NCI-H2171 treated with DMSO at 0.1 percent for 48 hours (cell line): ENCODE measurements at regions not wholly inside any gene's neighbourhood (a gene's known extent, or its start where the extent isn't known, plus 50 kb on each side); places are given as distances from the start of the nearest gene placed in this dataset.

Experiments used
- DNase-seq: peaks from one replicate; lab custom pipeline; 2025; lab: John Stamatoyannopoulos, UW

DNA sequence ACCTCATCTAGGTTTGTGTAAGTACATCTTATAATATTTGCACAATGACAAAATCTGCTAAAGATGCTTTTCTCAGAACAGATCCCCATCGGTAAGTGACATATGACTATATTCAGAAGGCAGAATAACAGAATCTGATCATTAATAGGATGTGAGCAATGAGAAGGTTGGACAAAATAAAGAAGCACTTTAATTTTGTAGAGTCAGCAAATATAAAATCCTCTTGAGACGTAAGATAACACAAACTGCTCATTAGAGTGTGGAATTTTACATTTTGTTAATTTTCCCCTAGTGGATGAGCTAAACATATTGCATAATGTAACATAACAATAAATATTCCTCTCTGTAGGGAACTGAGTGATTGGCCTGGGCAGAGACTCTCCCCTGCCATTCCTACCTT, 658.4 kb upstream of the ZP4 start:
- no peak for DNase-seq

DNA sequence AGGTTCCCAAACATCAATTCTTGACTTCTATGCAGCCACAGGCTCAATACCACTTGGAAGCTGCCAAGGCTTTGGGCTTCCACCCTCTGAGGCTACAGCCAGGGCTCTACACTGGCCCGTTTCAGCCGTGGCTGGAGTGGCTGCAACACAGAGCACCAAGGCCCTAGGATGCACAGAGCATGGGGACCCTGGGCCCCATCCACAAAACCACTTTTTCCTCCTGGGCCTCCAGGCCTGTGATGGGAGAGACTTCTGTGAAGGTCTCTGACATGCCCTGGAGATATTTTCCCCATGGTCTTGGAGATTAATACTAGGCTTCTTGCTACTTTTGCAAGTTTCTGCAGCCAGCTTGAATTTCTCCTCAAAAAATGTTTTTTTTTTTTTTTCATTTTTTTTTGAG, 655.4 kb upstream of the ZP4 start:
- DNase-seq, result no peak

DNA sequence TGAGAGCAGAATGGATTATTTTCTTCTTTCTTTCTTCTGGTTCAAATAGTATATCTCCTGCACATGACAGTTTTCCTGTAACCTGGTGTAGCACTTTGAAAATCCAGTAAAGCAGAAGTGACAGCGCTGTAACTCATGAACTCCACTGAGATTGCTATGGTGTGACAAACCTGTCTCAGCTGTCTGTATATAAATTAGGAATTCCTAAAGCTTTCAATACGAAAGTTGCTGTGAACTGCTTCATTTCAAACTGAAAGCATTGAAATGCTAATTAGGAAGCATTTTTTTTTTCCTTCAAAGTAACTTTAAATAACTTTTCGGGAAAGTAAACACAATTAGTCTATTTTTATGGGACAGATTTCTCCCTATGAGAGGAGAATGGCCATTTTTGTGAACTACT, 646.9 kb upstream of the ZP4 start:
- DNase-seq, result no peak

DNA sequence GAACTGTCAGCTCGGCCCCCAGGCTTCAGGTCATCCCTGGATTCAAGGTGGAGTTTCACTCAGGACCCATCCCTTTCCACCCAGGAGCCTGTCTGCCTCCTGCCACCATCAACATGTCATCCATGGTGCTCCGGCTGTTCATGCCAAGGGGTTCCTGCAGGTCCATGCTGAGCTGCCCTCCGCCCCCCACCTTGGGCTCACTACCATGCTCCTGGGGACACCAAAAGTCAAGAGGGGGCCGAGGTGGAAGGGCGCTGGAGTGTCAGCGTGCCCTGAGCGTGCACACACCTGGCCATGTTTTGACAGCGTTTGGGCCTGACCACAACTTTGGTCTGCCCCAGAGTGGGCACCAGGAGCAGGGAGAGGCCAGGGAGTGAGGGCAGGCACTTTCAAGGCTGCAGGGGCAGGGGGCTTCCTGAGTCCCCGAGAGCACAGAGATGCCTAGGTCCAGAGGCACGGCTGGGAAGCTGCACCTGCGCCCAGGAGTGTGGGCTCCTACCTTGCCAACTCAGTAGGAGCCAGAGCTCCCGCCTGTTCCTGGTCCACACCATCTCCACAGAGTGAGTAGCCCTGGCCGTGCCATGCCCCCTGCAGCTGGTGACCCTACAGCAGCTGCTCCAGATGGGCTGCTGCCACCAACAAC, 639.6 kb upstream of the ZP4 start:
- DNase-seq, result no peak

DNA sequence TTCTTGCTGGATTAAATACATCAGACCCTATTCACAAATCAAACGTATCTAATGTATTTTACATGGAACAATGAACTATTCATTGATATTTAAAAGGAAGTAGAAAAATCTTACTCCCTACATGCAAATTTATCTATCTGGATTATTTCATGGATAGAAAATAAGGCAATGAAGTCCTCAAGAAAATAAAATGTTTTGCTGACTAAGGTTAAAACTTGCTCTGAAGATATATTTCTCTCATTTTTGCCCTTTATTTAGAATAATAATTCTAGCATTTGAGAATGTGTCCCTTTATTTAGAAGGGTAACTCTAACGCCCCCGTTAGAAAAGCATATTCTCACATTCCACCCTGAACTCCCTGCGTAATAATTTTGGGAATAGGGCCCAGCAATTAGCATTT, 627.0 kb upstream of the ZP4 start:
- no peak for DNase-seq

DNA sequence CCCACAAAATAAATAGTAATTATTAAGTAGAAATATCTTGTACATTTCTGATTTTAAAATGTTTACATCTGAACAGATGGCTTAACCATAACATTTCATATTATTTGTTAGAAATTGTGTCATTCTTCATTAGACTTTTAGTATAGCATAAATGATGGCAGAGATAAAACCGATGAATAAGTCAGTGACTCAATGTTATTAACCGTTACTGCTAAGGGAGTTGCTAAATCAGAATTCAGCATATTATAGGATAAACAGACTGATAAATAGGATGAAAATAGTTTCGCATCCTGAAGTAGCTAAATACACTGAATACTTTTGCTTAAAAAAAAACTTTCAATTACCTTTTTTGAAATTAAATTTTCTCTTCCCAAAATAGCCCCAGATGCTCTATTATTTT, 610.6 kb upstream of the ZP4 start:
- DNase-seq, result no peak

DNA sequence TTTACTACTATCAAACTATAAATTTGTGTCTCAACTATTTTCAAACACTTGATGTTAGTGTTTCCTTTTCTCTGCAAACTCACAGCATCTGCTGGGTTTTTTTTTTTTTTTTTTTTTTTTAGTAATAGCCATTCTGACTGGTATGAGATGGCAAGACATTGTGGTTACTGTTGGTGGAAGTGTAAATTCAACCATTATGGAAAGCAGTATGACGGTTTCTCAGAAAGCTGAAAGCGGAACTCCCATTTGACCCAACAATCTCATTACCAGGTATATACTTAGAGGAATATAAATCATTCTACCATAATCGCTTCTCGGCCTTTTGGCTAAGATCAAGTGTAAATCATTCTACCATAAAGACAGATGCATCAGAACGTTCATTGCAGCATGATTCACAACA, 608.3 kb upstream of the ZP4 start:
- no peak for DNase-seq

DNA sequence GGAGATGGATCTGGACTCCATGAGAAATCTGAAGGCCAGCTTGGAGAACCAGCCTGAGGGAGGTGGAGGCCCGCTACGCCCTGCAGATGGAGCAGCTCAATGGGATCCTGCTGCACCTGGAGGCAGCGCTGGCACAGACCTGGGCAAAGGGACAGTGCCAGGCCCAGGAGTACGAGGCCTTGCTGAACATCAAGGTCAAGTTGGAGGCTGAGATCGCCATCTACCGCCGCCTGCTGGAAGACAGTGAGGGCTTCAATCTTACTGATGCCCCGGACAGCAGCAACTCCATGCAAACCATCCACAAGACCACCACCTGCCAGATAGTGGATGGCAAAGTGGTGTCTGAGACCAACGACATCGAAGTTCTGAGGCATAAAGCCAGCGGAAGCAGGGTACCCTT, 601.5 kb upstream of the ZP4 start:
- DNase-seq, result no peak

DNA sequence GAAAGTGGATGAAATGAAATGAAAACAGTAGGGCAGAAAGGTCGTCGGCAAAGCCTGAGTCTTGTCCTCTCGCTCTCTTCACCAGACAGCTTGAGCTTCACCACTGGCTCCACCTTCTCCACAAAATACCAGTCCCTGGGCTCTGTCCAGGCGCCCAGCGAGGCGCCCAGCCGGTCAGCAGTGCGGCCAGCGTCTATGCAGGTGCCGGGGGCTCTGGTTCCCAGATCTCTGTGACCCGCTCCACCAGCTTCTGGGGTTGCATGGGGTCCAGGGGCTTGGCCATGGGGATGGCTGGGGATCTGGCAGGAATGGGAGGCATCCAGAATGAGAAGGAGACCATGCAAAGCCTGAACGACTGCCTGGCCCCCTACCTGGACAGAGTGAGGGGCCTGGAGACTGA, 600.5 kb upstream of the ZP4 start:
- no peak for DNase-seq

DNA sequence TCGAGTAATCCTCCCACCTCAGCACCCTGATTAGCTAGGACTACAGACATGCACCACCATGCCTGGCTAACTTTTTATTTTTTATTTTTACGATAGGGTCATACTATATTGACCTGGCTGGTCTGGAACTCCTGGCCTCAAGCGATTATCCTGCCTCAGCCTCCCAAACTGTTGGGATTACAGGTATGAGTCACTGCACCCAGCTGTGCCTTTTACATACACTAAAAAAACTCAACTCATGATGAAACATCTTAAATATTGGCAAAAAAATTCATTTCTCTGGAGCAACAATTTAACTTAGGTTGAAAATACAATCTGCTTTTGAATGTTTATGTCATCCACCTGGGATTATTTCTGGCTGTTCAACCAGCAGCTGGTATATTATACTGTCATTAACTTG, 598.3 kb upstream of the ZP4 start:
- no peak for DNase-seq

DNA sequence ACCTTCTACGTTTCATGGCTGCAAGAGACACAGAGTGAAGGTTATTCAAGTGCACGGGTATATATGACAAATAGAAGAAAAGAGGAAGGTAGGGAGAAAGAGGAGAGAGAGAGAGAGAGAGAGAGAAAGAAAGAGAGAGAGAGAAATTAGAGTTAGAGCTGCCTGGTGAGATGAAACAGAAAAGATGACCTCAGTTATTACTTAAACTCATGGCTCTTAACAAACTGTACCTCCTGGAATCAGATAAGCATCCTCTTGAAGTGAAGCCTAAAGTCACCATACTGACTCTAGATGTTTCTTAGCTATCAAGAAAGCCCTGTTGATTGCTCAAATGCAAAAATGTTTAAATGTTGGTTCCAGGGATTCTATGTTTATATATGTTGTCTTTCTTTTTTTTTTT, 597.7 kb upstream of the ZP4 start:
- DNase-seq, result no peak

DNA sequence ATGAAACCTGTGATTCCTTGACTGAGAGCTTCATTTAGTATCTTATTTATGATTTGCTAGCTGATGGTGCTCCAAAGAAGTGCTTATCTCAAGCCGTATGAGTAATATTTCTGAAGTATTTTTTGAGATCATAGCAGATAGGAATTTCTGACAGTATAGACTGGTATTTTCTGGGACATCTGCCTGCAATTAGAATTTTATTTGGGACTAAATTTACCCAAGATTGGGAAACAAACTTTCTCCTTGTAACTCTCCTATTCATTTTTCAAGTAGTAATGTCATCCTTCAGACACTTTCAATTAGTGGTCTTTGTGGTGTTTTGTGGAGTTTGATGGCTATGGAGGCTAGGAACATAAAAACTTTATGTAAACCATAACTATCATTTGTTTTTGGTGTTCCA, 597.2 kb upstream of the ZP4 start:
- no peak for DNase-seq

DNA sequence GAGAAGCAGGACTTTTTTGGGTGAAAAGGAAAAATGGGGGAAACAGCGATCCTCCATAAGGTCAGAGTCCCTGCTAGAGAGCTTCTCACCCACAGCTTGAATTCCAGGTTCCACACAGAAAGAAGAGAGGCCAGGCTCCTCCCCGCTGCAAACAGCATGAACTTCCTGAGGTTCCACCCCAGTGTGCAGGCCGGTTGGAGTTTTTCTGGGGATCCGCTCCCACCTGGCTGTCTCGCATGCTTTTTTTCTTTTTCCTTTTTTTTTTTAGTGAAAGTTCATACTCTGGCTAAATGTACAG, 595.1 kb upstream of the ZP4 start:
- no peak for DNase-seq

DNA sequence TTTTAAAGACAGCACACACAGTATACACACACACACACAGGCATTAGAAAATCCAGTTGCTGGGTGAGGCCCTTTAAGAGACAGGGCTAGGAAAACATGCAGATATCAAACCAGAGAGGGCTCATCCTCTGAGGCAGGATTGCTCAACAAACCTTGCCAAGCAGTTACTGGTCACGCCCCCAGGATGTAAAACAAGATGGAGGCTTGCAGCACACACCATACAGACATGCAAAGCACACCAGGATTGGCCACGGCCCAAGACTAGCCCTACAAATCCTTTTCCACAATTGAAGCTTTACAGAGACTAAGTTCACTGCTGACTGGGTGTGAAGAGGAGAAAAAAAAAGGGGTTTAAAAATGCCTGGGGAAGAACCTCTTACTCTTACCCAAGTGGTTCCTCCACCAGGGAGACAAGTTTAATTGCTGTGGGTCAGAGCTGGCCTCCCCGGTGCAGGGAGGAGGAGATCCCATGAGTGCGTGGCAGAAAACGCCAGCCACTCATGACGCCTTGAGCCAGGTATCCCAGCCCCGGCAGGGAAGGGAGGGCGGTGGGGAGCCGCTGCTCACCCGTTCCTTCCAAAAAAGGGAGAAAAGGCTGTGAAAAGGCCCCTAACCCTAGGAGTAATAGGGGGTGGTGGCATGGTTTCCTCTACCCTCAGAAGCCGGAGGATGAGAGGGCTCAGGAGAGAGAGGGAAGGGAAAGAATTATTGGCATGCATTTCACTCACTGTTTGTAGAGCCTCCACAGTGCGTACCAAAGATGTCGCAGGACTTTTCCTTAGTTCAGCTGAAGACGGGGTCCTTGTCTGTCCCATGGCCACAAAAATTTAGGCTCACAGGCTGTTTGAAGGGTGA, 594.6 kb upstream of the ZP4 start:
- no peak for DNase-seq

DNA sequence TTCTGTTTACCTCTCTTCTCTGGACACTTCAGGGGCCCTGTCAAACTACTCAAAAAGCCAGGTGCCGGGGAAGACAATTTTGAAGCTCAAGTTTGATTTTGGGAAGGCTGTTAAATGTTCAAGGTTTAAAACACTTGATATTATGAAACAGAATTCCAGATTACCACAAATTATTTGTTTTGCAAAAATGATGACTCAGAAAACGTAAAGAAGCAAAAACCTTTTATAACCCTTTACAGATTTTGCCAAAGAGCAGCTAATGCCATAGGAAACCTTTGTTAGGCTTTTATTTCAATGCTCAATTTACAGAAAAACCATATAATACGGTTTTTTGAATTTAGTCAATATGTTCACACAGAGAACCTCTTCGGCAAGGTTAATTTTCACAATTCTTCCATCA, 593.4 kb upstream of the ZP4 start:
- no peak for DNase-seq

DNA sequence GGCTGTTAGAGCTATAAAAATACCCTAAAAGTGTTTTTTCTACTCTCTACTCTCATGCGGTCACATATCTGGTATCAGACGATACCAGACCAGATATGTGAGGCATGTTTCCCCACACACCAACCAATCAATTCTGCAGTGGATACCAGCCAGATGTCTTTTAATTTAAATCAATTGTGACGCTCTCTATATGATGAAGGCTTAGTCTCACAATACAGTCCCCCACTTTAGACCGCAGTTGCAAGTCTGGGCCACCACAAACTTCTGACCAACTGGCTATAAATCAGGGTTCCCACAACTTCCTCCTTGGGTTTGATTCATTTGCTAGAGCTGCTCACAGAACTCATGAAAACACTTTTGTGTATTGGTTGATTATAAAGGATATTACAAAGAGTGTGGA, 586.1 kb upstream of the ZP4 start:
- DNase-seq, result no peak

DNA sequence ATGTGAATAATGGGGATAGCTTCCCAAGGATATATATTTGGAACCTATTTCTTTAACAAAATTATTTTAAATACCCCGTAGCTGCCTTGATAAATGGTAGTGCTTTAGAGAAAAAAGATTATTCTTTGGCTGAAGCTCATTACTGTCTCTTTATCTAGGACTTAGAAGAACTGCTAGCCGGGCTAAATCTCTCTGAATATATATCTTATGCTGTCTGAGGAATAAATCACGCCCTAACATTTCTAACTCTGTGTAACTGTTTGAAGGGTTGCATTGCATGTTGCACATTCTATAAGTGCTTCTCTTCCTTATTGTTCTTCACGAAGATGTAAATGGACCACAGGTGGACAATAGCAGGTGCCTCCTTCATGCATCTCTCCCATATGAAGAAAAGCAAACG, 585.0 kb upstream of the ZP4 start:
- DNase-seq, result no peak

DNA sequence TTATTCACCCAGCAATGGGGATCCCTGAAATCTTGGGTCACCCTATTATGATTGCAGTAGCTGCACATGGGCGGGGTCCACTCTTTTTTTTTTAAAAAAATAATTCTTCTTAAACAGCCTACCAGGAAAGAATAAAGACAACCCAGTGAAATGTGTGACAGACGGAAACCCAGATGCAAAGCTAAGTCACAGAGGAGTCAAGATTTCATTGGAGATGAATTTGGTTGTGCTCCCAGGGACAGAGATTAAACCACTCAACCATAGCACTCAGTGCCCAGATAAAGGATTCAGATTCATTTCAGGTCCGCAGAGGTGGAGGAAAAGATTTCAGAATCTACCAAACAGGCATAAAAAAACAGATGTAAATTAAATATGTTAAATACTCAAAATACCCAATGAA, 583.5 kb upstream of the ZP4 start:
- DNase-seq, result peak; percentile 22

DNA sequence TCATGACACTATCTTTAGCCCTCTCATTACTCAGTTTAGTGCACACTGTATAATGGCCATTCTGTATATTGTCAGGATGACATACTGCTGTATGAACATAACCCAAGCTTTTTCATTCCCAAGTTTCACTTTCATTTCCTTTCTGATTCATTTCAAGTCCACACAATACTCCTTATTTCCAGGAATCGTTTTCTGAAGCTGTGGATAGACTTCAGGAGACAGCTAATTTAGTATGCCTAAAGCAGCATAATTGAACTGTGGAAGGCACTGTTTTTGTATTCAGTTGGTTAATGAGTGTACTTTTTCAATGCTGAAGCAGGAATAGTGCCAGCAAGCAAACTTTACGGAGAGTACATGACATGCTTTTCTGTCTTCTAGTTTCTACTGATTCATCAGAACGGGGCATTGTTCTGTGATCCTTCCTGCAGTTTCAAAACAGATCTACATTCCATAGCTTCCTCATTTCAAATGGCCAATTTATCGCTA, 578.5 kb upstream of the ZP4 start:
- no peak for DNase-seq

DNA sequence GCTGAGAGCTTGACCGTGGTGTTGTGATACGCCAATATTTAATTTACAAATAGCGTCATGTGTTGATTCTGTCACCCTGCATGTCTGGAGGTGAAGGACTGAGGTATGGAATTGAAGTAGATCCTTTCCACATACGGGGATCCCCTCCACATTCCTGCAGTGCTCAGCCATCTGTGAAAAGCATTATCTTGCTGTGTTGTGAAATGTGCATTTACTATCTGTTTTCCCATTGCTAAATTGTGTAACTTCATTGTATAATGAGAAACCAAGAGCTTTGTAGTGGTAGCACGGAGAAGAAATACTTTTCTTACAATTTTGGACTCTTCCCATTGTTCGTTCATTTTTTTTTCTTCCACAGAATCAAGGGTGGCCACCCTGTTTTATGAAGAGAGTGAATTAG, 577.3 kb upstream of the ZP4 start:
- DNase-seq, result no peak

DNA sequence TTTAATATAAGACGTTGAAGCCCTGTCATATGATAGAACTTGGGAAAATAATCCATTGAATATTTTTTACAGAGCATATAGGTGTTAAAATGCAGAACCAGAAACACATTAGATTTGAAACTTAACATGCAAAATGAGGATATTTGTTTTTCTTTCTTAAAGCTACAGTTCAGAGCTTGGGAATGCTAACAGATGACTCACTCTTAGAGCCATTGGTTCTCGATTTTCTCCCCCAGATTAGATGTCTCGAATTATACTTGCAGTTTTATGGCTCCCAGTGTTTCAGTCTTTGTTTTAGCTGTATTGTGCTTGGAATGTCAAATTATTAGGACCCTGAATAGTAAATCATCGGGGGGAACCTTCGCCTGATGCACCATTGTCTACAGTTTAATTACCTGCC, 575.7 kb upstream of the ZP4 start:
- no peak for DNase-seq

DNA sequence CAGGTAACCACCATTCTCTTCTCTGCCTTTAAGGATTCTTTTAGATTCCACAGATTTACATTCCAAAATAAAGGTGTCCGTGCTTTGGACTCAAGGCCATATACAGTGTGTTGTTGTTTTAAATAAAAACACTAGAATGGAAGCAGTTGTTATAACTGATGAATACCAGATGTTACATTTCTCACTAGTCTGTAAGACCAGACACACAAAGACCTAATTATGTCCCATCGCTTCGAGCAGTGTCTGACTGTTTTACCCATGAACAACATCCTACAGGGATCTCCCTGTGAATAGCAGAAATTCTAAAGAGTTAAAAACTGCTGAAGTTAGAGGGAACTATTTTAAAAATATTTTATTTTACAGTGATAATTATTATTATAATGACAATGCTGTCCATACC, 574.7 kb upstream of the ZP4 start:
- no peak for DNase-seq

DNA sequence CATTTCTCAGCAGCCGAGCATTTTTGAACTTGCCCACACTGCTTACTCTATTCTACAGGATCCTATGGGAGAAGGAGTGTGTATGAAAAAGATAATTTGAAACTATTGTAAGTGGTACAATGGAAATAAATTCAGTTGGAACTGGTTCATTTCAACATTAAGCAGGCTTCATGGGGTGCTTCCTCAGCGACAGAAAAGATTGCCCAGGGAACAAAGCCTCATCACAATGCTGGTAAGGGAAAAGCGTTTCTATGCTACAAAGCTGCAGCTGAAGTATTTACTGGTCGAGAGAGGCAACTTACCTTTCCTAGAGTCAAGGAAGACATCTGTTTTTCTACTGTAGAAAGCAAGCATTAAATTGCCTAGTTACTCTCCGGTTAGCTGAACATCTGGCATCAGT, 568.2 kb upstream of the ZP4 start:
- DNase-seq, result no peak

DNA sequence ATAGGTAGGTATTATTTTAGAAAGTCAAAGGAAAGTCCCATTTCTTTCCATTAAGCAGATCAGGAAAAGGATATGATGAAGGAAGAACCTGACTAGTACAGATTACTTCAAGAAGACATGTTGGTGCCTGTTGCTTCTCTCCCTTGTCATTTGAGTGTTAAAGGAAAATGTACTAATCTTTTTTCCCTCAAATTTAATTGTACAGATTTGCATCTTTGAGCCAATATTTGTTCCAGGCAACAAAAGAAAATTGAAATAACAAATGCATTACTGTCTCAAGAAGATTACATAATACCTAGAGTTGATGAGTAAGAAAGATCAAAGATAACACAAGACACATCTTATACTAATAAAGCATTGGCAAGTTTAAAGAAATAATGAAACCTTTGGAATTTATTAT, 566.9 kb upstream of the ZP4 start:
- no peak for DNase-seq
